Mammary epithelial cell (primary cell): ENCODE measurements at regions not wholly inside any gene's neighbourhood (a gene's known extent, or its start where the extent isn't known, plus 50 kb on each side); places are given as distances from the start of the nearest gene placed in this dataset.

ENCODE experiments used
- EZH2 ChIP-seq: IDR thresholded peaks from 2 replicates; pipeline ENCODE4 v1.6.1; 2012; ENCODE audit warnings: low read length, inconsistent platforms, borderline replicate concordance
- TF ChIP-seq, protein P1 (sequence below), 2 donors: IDR thresholded peaks in 1 of 2; conservative IDR thresholded peaks in 1 of 2; 2 replicates each; pipeline ENCODE4 v1.5.1; 2011 to 2012; ENCODE audit warnings: inconsistent platforms in 2 of 2, low read length in 2 of 2, mild to moderate bottlenecking in 2 of 2, control low read depth in 1 of 2, low read depth in 1 of 2; ENCODE audit not compliant: insufficient read depth in 1 of 2; ENCODE audit errors: extremely low read depth in 1 of 2

DNA sequence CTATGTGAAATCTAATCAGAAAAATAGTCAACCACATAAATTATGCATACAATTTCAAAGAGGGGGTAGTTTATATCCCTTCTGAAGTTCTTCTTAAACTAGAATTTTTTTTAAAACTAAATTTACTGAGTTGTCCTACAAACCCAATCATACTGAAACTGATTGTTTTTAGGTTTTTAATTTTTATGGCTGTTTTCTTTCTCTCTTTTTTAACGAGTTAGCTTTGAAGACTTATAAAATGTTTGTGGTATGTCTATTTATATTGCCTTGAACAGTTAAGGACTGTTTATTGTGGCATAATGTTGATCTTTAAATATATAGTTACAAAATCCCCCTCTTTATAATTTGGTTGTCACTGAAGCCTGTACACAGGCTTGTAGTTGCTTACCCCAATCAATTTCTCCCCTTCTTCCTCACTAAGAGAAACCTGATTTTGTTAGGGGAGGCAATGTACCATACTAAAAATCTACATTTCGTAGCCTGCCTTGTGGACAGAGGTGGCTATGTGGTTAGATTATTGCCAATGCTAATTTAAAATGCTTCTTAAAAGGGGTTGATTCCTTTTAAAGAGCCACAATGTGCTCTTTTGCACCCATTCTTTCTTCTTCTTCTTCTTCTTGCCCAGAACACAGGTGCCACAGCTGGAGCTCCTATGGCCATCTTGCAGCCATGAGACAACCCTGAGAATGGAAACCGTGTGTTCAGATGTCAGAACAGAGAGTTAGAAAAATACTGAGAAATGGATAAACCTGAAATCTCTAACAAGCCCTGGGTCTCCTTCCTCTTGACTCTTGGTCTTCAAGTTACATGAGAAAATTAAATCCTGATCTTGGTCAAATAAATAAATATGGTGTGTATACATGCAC is 102.7 kb upstream of the ZNF827 start:
- TF ChIP-seq, protein P1, sequence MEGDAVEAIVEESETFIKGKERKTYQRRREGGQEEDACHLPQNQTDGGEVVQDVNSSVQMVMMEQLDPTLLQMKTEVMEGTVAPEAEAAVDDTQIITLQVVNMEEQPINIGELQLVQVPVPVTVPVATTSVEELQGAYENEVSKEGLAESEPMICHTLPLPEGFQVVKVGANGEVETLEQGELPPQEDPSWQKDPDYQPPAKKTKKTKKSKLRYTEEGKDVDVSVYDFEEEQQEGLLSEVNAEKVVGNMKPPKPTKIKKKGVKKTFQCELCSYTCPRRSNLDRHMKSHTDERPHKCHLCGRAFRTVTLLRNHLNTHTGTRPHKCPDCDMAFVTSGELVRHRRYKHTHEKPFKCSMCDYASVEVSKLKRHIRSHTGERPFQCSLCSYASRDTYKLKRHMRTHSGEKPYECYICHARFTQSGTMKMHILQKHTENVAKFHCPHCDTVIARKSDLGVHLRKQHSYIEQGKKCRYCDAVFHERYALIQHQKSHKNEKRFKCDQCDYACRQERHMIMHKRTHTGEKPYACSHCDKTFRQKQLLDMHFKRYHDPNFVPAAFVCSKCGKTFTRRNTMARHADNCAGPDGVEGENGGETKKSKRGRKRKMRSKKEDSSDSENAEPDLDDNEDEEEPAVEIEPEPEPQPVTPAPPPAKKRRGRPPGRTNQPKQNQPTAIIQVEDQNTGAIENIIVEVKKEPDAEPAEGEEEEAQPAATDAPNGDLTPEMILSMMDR (conservative IDR thresholded peaks at IDR 0.05 in 1 of 2, IDR thresholded peaks at IDR 0.05 in 1 of 2; ENCODE audit: extremely low read depth in 1 of 2, insufficient read depth in 1 of 2, low read depth in 1 of 2, low read length in 2 of 2): no peak
- TF ChIP-seq EZH2: no peak
